ENCODE measurements at regions not wholly inside any gene's neighbourhood (a gene's known extent, or its start where the extent isn't known, plus 50 kb on each side); places are given as distances from the start of the nearest gene placed in this dataset.

- Histone ChIP-seq H3K4me3 (no peak overlapping the region), H3K4me1 (peaks cover 0 to 2% (median 0%) of the 10 kb centered on the region in 4 donors), H3K9me3 (peaks cover 0 to 3% (median 1%) of the 10 kb centered on the region in 4 donors), H3K27me3 (no peaks in the 10 kb centered on the region), H3K27ac (no peak overlapping the region), H3K36me3 (no peaks in the 10 kb centered on the region)
- 92% methylated on average over 3 of the region's 3 CpGs; no CpG with 5 or more reads in 1 of the 2 donors for WGBS, 2 donors
- ATAC-seq (ENCODE audit: low FRiP score in 2 of 2) (peak in 1 of 2 donors; percentile 30), DNase-seq (no peak)
- TF ChIP-seq POLR2A (IDR thresholded peaks at IDR 0.05): no peak
- TF ChIP-seq EP300 (IDR thresholded peaks at IDR 0.05): no peak
Observed at GRCh38 chr12:46907791-46908190, 82.0 kb upstream of the SLC38A4 start.

DNA sequence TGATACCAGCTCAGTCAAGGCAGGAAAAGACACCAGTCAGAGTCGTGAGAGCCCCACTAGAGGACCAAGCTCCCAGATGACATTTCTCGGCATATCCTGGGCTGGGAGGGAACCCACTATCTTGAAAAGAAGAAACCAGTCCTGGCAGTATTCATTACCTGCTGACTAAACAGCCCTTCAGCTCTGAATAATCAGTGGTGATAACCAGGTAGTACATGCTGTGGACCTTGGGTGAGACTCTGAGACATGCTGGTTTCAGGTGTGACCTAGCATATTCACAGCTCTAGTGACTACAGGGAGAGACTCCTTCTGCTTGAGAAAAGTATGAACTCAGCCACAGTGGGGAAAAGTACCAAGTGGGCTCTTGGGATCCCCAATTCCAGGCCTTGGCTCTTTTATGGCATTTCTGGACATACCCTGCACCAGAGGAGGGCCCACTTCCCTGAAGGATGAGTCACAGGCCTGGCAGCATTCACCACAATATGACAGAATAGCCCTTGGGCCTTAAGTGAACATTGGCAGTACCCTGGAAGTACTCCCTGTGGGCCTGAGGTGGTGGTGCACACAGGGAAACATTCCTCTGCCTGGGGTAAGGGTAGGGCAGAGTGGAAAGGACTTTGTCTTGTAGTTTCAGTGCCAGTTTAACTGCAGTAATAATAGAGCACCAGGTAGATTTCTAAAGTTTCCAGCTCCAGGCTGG is 82.6 kb upstream of the SLC38A4 start:
- H3K4me1 ChIP-seq: peaks cover 0 to 2% (median 0%) of the 10 kb centered on the region in 4 donors
- no peaks in the 10 kb centered on the region for H3K36me3 ChIP-seq

GRCh38 chr12:46908936-46909635 is 83.3 kb upstream of the SLC38A4 start:
- 55 to 68% methylated on average over 5 to 6 of the region's 6 CpGs for WGBS, 2 donors
- TF ChIP-seq EP300 (IDR thresholded peaks at IDR 0.05) (no peak), POLR2A (IDR thresholded peaks at IDR 0.05) (no peak), CTCF (IDR thresholded peaks at IDR 0.05) (no peak), POLR2AphosphoS5 (IDR thresholded peaks at IDR 0.05) (no peak)
- ATAC-seq (ENCODE audit: low FRiP score in 2 of 2): no peak

More for the DNA sequence above, 82.6 kb upstream of the SLC38A4 start:
- Histone ChIP-seq H3K9me3 (peaks cover 0 to 3% (median 1%) of the 10 kb centered on the region in 4 donors), H3K27me3 (no peaks in the 10 kb centered on the region), H3K4me3 (no peak overlapping the region), H3K27ac (no peak overlapping the region)
- 80 to 94% methylated on average over 2 of the region's 2 CpGs for WGBS, 2 donors
- no peak for DNase-seq
- no peak for ATAC-seq (ENCODE audit: low FRiP score in 2 of 2)
- TF ChIP-seq POLR2AphosphoS5 (IDR thresholded peaks at IDR 0.05) (no peak), POLR2A (IDR thresholded peaks at IDR 0.05) (no peak), EP300 (IDR thresholded peaks at IDR 0.05) (no peak), CTCF (IDR thresholded peaks at IDR 0.05) (no peak)

GRCh38 chr12:46910830-46911229 is 85.0 kb upstream of the SLC38A4 start:
- WGBS, 2 donors: 85 to 100% methylated on average over 1 of the region's 1 CpG
- H3K36me3 ChIP-seq: no peaks in the 10 kb centered on the region
- no peak for DNase-seq
- no peak overlapping the region for H3K27ac ChIP-seq
- TF ChIP-seq POLR2AphosphoS5 (IDR thresholded peaks at IDR 0.05) (no peak), POLR2A (IDR thresholded peaks at IDR 0.05) (no peak), CTCF (IDR thresholded peaks at IDR 0.05) (no peak), EP300 (IDR thresholded peaks at IDR 0.05) (no peak)
- no peaks in the 10 kb centered on the region for H3K27me3 ChIP-seq
- no peaks in the 10 kb centered on the region for H3K4me1 ChIP-seq
- H3K9me3 ChIP-seq: peaks cover 0 to 3% (median 1%) of the 10 kb centered on the region in 4 donors
- no peak overlapping the region for H3K4me3 ChIP-seq
- ATAC-seq (ENCODE audit: low FRiP score in 2 of 2): no peak

More at GRCh38 chr12:46908936-46909635, 83.3 kb upstream of the SLC38A4 start:
- H3K27ac ChIP-seq: no peak overlapping the region
- H3K27me3 ChIP-seq: no peaks in the 10 kb centered on the region
- DNase-seq: no peak
- peaks cover 0 to 3% (median 1%) of the 10 kb centered on the region in 4 donors for H3K9me3 ChIP-seq
- H3K36me3 ChIP-seq: no peaks in the 10 kb centered on the region
- no peak overlapping the region for H3K4me3 ChIP-seq
- H3K4me1 ChIP-seq: peaks cover 0 to 2% (median 0%) of the 10 kb centered on the region in 4 donors

- H3K36me3 ChIP-seq: no peaks in the 10 kb centered on the region
- H3K27ac ChIP-seq: no peak overlapping the region
- TF ChIP-seq EP300 (IDR thresholded peaks at IDR 0.05): no peak
- no peak for TF ChIP-seq CTCF (IDR thresholded peaks at IDR 0.05)
- no peak for TF ChIP-seq POLR2AphosphoS5 (IDR thresholded peaks at IDR 0.05)
- DNase-seq: no peak
- no peak overlapping the region for H3K4me3 ChIP-seq
- H3K9me3 ChIP-seq: peaks cover 0 to 3% (median 1%) of the 10 kb centered on the region in 4 donors
- ATAC-seq (ENCODE audit: low FRiP score in 2 of 2): no peak
- 80 to 87% methylated on average over 5 of the region's 5 CpGs for WGBS, 2 donors
- H3K4me1 ChIP-seq: peaks cover 0 to 2% (median 0%) of the 10 kb centered on the region in 4 donors
- no peaks in the 10 kb centered on the region for H3K27me3 ChIP-seq
Observed at GRCh38 chr12:46914336-46914735, 88.5 kb upstream of the SLC38A4 start.
